ENCODE measurements at regions not wholly inside any gene's neighbourhood (a gene's known extent, or its start where the extent isn't known, plus 50 kb on each side); places are given as distances from the start of the nearest gene placed in this dataset.

DNA sequence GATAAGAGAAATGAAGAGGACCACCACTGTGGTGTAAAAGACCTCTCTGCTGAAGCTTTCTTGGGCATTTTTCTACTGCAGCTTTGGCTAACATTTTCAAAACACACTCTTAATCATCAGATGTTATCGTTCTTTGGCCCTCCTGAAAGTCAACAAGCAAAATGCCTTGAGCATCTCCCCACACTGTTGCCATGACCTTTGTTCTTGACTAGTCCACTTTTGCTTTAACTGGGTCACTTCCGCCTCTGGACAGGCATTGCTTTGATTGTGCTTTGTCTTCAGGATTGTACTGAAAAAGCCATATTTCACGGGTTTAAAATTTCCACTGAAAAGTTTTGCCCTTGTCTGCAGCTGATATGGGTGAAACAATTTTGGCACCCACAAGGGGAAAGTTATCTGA, 107.8 kb upstream of the CXCL12 start:
- H4K20me1 ChIP-seq (replicated peaks; ENCODE audit: control insufficient read depth, insufficient read depth, low read length) = no peaks in the 10 kb centered on the region
- H3K4me1 ChIP-seq (replicated peaks in 1 of 2; ENCODE audit: control insufficient read depth in 2 of 2, insufficient read depth in 2 of 2, low read length in 2 of 2) = no peaks in the 10 kb centered on the region
- 0% methylated on average over 3 of the region's 3 CpGs for WGBS (ENCODE audit: insufficient coverage, low coverage, missing lambda C conversion rate)
- BruUV-seq (replicated peaks) = no TSS peak
- no peaks in the 10 kb centered on the region for H3K79me2 ChIP-seq (ENCODE audit: control insufficient read depth, insufficient read depth, low read length)
- no peak overlapping the region for H3K4me2 ChIP-seq (ENCODE audit: insufficient read depth, low read length)
- ATAC-seq = no peak
- H2AFZ ChIP-seq (ENCODE audit: low read depth, low read length) = no peak overlapping the region
- H3K27ac ChIP-seq (ENCODE audit: extremely low read depth, low read depth, low read length) = no peak overlapping the region
- POLR2A ChIA-PET = interaction anchor here (0.6 kb wide), 1 partner anchor 527 kb away, joined by 3 read pairs; no protein-coding TSS in a partner anchor
- H3K27me3 ChIP-seq (ENCODE audit: control insufficient read depth in 2 of 2, insufficient read depth in 2 of 2, low read length in 2 of 2) = no peaks in the 10 kb centered on the region
- in situ Hi-C loops (cut with MboI) = no loop called here
- no peaks in the 10 kb centered on the region for H3K9me3 ChIP-seq (replicated peaks; ENCODE audit: control insufficient read depth, insufficient read depth, low read depth, low read length)
- no peak for DNase-seq (ENCODE audit: extremely low read depth in 1 of 4, low spot score in 3 of 4)
- intact Hi-C loops (cut with micrococcal nuclease) = no loop called here
- FAIRE-seq = no peak
- H3K36me3 ChIP-seq (ENCODE audit: control insufficient read depth, insufficient read depth, low read length) = no peaks in the 10 kb centered on the region
- no peaks in the 10 kb centered on the region for H3K9me1 ChIP-seq (ENCODE audit: control insufficient read depth, insufficient read depth, low read length)
- H3K9ac ChIP-seq (ENCODE audit: insufficient read depth in 1 of 2, low read depth in 2 of 2, low read length in 2 of 2) = no peak overlapping the region
- CTCF ChIA-PET (ENCODE audit: low intra/inter-chr PET ratio) = no interaction called here
- H3K4me3 ChIP-seq = no peak overlapping the region
- no peak for TF ChIP-seq PHF8 (IDR thresholded peaks at IDR 0.05; ENCODE audit: borderline replicate concordance, low read length)
- TF ChIP-seq SRSF3 (IDR thresholded peaks at IDR 0.05; ENCODE audit: insufficient read depth, low read length) = no peak
- TF ChIP-seq HSF4 (CRISPR knock-in tag; IDR thresholded peaks at IDR 0.05; ENCODE audit: borderline replicate concordance) = no peak
- no peak for TF ChIP-seq ZNF764 (CRISPR knock-in tag; IDR thresholded peaks at IDR 0.05; ENCODE audit: low read depth)
- no peak for TF ChIP-seq NELFE (IDR thresholded peaks at IDR 0.05; ENCODE audit: insufficient read depth, insufficient read length)
- no peak for TF ChIP-seq ZNF79 (CRISPR knock-in tag; IDR thresholded peaks at IDR 0.05; ENCODE audit: low read depth)
- TF ChIP-seq, protein P1, sequence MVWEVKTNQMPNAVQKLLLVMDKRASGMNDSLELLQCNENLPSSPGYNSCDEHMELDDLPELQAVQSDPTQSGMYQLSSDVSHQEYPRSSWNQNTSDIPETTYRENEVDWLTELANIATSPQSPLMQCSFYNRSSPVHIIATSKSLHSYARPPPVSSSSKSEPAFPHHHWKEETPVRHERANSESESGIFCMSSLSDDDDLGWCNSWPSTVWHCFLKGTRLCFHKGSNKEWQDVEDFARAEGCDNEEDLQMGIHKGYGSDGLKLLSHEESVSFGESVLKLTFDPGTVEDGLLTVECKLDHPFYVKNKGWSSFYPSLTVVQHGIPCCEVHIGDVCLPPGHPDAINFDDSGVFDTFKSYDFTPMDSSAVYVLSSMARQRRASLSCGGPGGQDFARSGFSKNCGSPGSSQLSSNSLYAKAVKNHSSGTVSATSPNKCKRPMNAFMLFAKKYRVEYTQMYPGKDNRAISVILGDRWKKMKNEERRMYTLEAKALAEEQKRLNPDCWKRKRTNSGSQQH (CRISPR knock-in tag; IDR thresholded peaks at IDR 0.05) = no peak
- no peak for TF ChIP-seq NFYB (IDR thresholded peaks at IDR 0.05; ENCODE audit: extremely low read depth, insufficient read length)
- TF ChIP-seq, protein P2, sequence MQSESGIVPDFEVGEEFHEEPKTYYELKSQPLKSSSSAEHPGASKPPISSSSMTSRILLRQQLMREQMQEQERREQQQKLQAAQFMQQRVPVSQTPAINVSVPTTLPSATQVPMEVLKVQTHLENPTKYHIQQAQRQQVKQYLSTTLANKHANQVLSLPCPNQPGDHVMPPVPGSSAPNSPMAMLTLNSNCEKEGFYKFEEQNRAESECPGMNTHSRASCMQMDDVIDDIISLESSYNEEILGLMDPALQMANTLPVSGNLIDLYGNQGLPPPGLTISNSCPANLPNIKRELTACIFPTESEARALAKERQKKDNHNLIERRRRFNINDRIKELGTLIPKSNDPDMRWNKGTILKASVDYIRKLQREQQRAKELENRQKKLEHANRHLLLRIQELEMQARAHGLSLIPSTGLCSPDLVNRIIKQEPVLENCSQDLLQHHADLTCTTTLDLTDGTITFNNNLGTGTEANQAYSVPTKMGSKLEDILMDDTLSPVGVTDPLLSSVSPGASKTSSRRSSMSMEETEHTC (IDR thresholded peaks at IDR 0.05) = no peak
- TF ChIP-seq, protein P3, sequence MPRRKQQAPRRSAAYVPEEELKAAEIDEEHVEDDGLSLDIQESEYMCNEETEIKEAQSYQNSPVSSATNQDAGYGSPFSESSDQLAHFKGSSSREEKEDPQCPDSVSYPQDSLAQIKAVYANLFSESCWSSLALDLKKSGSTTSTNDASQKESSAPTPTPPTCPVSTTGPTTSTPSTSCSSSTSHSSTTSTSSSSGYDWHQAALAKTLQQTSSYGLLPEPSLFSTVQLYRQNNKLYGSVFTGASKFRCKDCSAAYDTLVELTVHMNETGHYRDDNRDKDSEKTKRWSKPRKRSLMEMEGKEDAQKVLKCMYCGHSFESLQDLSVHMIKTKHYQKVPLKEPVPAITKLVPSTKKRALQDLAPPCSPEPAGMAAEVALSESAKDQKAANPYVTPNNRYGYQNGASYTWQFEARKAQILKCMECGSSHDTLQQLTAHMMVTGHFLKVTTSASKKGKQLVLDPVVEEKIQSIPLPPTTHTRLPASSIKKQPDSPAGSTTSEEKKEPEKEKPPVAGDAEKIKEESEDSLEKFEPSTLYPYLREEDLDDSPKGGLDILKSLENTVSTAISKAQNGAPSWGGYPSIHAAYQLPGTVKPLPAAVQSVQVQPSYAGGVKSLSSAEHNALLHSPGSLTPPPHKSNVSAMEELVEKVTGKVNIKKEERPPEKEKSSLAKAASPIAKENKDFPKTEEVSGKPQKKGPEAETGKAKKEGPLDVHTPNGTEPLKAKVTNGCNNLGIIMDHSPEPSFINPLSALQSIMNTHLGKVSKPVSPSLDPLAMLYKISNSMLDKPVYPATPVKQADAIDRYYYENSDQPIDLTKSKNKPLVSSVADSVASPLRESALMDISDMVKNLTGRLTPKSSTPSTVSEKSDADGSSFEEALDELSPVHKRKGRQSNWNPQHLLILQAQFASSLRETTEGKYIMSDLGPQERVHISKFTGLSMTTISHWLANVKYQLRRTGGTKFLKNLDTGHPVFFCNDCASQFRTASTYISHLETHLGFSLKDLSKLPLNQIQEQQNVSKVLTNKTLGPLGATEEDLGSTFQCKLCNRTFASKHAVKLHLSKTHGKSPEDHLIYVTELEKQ (CRISPR knock-in tag; IDR thresholded peaks at IDR 0.05) = no peak
- no peak for TF ChIP-seq DIDO1 (tag; IDR thresholded peaks at IDR 0.05; ENCODE audit: low read depth)
- TF ChIP-seq ZNF263 (CRISPR knock-in tag; IDR thresholded peaks at IDR 0.05; ENCODE audit: borderline replicate concordance) = no peak
- no peak for TF ChIP-seq ZNF143 (CRISPR knock-in tag; IDR thresholded peaks at IDR 0.05)
- no peak for TF ChIP-seq ZNF41 (CRISPR knock-in tag; conservative IDR thresholded peaks at IDR 0.05)
- TF ChIP-seq, protein P4, sequence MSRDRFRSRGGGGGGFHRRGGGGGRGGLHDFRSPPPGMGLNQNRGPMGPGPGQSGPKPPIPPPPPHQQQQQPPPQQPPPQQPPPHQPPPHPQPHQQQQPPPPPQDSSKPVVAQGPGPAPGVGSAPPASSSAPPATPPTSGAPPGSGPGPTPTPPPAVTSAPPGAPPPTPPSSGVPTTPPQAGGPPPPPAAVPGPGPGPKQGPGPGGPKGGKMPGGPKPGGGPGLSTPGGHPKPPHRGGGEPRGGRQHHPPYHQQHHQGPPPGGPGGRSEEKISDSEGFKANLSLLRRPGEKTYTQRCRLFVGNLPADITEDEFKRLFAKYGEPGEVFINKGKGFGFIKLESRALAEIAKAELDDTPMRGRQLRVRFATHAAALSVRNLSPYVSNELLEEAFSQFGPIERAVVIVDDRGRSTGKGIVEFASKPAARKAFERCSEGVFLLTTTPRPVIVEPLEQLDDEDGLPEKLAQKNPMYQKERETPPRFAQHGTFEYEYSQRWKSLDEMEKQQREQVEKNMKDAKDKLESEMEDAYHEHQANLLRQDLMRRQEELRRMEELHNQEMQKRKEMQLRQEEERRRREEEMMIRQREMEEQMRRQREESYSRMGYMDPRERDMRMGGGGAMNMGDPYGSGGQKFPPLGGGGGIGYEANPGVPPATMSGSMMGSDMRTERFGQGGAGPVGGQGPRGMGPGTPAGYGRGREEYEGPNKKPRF (IDR thresholded peaks at IDR 0.05; ENCODE audit: low read depth, low read length) = no peak

Data from K562 (cell line).